ENCODE measurements at regions not wholly inside any gene's neighbourhood (a gene's known extent, or its start where the extent isn't known, plus 50 kb on each side); places are given as distances from the start of the nearest gene placed in this dataset.
"Not testable (repeated sequence)": the region's sequence is repeated elsewhere in the genome, so short reads cannot be mapped to it uniquely, and the experiment has no call there.

DNA sequence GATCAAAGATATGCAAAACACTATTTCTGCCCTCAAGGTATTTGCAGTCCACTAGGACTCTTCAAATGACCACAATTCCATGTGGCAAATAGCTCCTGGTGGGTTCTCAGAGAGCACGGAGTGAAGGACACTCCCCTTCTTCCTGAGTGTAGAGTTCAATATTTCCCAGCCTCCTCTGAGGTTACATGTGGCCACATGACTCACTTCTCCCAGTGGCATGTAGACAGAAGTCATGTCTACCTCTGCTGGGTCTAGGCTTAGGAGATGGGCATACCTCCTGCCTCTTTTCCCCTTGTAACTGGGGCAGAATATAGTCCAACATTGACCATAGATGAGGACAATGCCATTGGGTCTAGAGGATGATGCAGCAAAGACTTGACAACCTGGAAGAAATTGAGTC is 191.4 kb downstream of the MIS18A start:
- TF ChIP-seq, protein P1, sequence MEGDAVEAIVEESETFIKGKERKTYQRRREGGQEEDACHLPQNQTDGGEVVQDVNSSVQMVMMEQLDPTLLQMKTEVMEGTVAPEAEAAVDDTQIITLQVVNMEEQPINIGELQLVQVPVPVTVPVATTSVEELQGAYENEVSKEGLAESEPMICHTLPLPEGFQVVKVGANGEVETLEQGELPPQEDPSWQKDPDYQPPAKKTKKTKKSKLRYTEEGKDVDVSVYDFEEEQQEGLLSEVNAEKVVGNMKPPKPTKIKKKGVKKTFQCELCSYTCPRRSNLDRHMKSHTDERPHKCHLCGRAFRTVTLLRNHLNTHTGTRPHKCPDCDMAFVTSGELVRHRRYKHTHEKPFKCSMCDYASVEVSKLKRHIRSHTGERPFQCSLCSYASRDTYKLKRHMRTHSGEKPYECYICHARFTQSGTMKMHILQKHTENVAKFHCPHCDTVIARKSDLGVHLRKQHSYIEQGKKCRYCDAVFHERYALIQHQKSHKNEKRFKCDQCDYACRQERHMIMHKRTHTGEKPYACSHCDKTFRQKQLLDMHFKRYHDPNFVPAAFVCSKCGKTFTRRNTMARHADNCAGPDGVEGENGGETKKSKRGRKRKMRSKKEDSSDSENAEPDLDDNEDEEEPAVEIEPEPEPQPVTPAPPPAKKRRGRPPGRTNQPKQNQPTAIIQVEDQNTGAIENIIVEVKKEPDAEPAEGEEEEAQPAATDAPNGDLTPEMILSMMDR (IDR thresholded peaks at IDR 0.05; ENCODE audit: extremely low read depth, missing control alignments), result no peak
- no peak for DNase-seq (ENCODE audit: low spot score)

DNA sequence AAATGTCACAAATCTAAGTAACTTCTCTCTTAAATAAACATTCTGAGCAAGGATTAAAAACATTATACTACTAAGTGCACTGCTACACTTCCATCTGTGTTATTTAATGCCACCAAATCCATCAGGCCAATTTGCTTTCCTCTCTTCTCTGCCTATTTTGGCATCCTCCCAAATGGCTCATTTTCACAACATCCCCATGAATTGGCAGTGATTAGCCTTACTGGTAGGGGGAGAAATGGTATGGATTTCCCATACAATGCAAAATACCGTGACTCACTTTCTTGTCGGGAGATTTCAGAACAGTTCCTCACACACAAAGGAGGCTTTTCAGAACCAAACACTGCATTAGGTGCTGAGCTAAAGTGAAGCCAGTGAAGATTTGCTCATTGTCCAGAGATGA is 195.7 kb downstream of the MIS18A start:
- TF ChIP-seq, protein P1 (IDR thresholded peaks at IDR 0.05; ENCODE audit: extremely low read depth, missing control alignments), result no peak
- DNase-seq (ENCODE audit: low spot score), result no peak

DNA sequence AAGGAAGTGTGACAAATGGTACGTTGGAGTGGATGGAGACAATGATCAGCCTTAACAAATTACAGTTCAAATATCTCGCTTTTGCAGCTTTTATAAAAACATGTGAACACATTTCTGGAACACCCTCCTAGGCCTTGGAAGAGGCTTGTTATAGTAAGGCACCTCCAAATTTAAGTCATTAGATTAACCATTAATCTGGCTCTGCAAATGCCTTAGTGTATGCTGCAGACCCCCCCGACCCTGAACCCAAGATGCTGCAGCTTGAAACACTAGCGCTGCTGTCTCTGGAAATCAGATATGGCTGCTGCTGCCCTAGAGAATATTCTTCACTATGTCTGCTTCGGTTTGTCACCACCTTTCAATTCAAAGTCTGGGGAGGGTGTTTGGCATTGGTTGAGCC is 196.4 kb downstream of the MIS18A start:
- TF ChIP-seq, protein P1 (IDR thresholded peaks at IDR 0.05; ENCODE audit: extremely low read depth, missing control alignments), result no peak
- DNase-seq (ENCODE audit: low spot score), result no peak

DNA sequence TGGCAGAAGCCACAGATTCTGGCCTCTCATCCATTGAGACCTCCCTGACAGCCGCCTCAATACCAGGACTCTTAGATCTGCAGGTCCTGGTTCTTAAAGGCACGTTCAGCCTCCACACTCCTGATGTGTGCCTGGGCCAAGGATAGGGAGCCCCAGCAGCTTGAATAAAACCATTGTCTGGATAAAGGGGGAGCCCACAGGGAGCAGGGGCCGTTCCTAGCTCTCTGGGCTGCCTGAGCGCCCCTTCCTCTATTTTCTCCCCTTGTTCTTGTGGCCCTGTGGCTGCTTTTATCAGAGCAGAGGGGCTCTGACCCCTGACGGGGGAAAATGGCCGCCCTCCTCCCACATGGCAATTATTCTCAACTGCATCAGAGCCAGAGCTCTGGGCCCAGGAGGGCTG is 200.8 kb downstream of the HUNK start:
- TF ChIP-seq, protein P1 (IDR thresholded peaks at IDR 0.05; ENCODE audit: extremely low read depth, missing control alignments), result no peak
- DNase-seq (ENCODE audit: low spot score), result no peak

DNA sequence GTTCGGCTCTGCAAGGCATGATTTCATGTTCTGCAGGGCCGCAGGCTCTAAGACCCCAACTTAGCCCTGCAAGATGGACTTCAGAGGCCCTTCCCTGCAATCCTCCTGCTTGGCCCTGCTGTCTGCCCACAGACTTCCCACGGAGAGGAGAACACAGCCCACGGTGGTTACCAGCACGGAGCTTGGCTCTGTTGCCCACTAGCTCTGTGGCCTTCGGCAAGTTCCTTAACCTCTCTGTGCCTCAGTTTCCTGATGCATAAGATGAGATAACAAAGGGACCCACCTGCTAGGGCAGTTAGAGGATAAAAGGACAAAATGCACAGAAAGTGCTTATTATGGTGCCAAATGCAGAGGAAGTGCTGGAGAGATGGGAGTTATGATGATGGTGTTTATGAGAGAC is 200.4 kb downstream of the HUNK start:
- no peak for DNase-seq (ENCODE audit: low spot score)
- TF ChIP-seq, protein P1 (IDR thresholded peaks at IDR 0.05; ENCODE audit: extremely low read depth, missing control alignments), result no peak

DNA sequence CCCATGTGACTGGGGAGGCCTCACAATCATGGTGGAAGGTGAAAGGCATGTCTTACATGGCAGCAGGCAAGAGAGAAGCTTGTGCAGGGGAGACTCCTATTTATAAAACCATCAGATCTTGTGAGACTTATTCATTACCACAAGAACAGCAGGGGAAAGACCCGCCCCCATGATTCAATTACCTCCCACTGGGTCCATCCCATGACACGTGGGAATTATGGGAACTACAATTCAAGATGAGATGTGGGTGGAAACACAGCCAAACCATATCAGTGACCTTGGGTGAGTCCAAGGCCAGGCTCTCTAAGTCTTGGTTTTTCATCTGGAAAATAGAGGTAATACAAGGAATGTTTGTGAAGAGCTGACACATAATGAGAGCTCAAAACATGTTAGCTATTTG is 198.8 kb downstream of the HUNK start:
- not testable (repeated sequence) for DNase-seq (ENCODE audit: low spot score)

DNA sequence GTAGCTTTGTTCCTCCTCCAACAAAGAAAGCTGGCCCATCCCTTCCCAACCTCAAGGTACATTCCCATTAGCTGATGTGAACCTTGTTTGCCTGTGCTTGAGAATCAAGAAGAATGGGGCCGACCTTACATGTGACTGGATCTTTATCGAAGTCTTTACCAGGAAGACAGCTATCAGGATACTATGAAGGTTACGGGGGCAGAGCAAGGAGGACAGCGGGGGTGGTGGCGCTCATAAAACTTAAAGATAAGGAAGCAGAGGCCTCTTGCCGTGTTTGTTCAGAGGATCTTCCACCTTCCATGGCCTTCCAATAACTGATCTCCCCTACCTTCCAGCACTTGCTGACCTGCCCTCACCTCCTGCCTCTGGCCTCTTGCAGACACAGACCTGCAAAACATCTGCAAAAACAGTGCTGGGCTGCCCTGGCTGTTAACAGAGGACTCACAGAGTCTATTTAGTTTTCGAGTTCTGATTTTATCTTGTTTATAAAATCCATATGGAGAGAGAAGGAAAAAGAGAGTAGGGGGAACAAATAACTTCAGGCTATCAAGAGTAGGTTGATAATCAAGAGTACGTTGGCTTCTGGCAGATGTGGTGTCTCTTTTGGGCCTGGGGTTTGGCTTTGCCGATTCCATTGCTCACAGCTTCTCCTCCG is 198.0 kb downstream of the HUNK start:
- no peak for DNase-seq (ENCODE audit: low spot score)
- TF ChIP-seq, protein P1 (IDR thresholded peaks at IDR 0.05; ENCODE audit: extremely low read depth, missing control alignments), result no peak

DNA sequence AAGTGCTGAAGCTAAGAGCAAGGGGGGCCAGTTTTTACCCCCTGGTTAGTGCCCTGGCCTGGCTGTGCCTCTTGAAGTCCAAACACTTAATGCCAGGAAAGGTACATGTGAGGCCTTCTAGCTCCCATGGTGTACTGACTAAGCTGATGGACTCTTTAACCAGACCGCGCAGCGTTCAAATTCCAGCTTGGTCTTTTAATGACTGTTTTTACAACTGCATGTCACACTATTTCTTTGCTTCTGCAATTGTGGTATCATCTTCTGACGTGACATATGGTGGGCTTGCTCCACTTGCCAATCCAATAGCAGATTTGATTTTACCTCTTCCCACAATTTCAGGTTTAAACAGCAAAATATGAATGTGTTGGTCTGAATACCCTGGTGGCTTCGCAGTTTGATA is 197.3 kb downstream of the HUNK start:
- DNase-seq (ENCODE audit: low spot score), result no peak
- TF ChIP-seq, protein P1 (IDR thresholded peaks at IDR 0.05; ENCODE audit: extremely low read depth, missing control alignments), result no peak
